HG02973 (cell line): ENCODE measurements at regions not wholly inside any gene's neighbourhood (a gene's known extent, or its start where the extent isn't known, plus 50 kb on each side); places are given as distances from the start of the nearest gene placed in this dataset.
A peak's percentile ranks its signal among the peaks of the same experiment; 100 is the strongest.

ENCODE experiments used
- ATAC-seq: cut with Tn5 transposase; IDR thresholded peaks from one replicate; pipeline ENCODE4 v1.9.1; 2021; ENCODE audit warnings: moderate library complexity; ENCODE audit not compliant: unreplicated experiment

DNA sequence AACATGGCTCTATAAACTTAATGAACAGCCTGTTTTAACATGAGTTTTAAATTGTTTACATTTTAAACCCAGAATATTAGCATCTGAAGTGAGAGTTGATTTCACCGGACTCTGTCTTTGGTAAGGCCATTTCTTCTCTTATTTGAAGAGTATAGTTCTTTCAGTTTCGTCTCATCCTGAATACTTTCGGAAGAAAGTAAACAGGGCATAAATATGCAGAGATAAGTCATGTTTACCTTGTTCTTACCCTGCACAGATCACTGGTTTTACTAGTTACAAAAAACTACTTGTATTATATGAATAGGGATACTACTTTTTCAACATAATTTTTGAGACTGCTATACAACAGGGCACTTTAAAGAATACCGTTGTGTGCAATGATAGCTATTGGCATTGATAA is 656.3 kb upstream of the ZNF608 start:
- ATAC-seq = no peak

DNA sequence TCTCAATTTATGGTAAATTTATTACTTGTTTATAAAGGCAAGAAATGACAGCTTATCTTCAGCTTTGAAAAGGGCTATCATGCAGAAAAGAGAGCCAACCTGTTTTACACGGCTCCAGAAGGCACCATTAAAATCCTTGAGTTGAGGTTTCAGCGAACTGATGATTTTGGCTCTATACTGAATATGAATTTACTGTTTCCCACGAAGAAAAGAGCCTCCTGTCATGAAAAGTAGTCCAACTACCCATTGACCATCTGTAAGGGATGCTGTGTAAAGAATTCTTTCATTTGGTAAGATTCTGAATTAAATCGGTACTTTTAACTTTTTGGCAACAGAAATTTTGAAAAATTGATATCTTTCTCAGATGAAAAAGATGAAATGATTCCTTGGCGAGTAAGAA is 657.6 kb upstream of the ZNF608 start:
- ATAC-seq = no peak

- peak; percentile 36 for ATAC-seq
Observed at GRCh38 chr5:125408448-125409233, 662.2 kb upstream of the ZNF608 start.

- ATAC-seq = no peak
Observed at GRCh38 chr5:125409234-125409860, 662.9 kb upstream of the ZNF608 start.

DNA sequence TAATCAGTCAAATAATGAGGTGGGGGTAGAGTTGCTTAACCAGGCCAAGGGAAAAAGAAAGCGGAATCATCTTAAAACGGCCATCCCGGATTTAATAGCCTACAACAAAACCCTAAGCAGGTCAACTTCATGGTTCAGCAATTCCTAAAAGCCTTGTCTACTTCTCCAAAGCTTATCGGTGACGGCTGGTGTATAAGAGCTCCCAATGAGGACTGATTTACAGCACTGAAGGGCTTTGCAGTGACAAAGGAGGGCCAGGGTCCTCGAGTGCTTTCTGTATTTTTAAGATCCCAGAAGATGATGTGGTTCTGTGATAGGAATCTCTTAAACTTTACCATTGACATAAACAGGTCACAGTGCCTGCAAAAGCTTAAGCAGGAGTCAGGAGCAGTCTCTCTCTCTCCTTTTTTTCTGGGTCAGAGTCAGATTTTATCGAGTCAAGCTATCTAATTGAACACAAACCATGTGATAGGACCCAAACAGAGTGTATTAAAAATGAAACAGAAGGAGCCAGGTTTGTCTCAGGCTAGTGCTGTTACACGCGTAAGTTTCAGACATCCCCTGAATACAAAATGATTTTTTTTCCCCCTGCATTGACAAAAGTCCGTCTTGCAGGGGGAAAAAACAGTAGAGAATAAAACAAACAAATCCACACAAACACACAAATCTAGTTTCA is 663.6 kb upstream of the ZNF608 start:
- ATAC-seq = no peak

GRCh38 chr5:125410537-125411070 is 664.2 kb upstream of the ZNF608 start:
- ATAC-seq = no peak

DNA sequence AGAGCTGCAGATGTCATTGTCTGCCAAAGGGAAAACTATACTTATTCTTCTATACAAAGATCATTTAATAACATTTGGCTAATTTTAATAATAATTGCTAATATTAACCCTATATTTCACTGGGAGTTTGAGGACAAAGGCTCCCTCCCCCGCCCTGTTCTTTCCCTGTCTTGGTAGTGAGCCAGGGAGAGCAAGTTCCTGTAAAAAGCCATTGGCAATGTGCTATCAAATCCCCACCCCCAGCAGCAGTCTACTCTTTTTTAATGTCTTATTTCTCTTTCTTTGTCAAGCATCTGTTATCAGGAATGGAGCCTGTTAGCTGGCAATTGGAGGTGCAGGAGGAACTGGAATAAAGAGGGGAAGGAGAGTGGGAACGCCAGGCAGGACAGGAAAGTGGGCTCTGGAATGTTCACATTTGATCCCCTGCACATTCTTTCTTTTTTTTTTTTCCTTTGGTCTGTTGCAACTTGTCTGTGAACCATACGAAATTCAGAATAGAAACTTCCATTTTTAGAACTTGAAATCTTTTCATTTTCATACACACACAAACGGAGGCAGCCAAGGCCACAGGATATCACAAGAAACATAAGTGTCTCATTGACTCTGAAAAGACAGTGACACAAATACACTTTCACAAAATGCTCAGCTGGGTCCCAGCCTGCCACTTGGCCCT is 664.8 kb upstream of the ZNF608 start:
- ATAC-seq = peak; percentile 41

DNA sequence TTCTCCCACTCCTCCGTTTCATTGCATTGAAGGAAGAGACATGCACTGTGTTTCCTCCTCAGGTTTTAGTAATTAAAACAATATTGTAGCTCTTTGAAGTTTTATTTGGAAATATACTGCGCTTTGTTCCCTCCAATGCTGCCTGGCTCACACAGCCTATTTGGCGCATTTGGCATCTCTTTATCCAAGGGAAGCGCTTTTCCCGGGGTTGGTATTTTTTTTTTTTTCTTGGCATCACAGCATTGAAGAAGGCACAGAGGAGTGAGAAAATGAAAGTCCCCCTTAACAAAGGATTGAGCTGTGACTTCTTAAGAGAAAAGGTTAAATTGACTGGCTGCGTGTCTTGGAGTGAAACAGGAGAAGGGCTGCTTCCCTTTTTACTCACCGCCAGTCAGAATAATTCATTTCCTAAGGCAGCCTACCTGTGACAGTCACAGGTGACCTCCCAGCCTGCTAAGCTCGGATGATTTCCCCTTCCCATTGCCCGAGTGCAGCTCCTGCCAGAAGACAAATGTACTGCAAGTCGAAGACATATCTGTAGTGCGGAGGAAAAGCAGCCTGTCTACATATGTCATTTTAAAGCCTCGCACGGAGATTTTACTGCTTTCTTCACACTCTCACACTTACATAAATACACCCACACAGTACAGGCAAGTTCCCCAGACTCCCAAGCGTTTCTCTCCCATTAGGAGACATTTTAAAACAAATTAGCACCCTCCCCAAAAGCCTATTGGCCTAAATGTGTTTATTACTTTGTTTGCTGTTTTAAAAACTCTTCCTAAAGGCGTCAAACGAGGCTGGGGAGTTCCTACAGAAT is 665.5 kb upstream of the ZNF608 start:
- ATAC-seq = peak; percentile 73

- ATAC-seq = peak; percentile 25
Observed at GRCh38 chr5:125412561-125413495, 666.4 kb upstream of the ZNF608 start.

DNA sequence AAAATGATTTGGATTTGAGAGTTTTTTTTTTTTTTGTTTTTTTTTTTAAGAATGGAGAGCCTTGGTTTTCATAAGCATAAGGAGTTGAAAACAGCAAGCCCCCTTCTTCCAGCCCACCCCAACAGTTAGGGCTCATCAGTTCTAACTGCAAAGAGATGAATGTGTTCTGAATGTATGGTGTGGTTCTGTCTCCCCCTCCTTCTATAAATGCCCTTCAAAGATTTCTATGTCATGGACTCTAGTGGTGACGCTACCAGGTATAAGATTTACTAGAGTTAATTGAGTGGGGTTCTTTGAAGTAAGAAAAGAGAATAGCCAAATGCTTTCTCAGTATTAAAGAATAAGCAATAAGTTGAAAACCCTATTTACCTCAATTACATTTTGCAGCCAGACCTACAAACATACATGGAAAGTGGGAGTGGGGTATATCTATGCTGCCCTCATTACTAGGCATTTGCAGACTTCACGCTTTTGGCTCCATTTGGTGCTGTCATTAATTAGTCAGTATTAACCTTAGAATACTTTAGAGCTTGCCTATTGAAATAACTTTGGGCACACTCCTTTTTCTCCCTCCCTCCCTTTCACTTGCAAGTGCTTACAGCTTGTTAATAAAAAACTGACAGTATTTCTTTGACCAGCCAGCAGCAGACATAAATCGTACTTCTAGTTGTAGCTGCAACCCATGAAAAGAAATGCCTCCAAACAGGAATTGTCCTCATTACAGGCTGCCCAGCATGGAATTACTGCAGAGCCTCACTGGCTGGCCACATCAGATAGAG is 667.2 kb upstream of the ZNF608 start:
- ATAC-seq = no peak

GRCh38 chr5:125415126-125415525 is 668.7 kb upstream of the ZNF608 start:
- ATAC-seq = no peak

DNA sequence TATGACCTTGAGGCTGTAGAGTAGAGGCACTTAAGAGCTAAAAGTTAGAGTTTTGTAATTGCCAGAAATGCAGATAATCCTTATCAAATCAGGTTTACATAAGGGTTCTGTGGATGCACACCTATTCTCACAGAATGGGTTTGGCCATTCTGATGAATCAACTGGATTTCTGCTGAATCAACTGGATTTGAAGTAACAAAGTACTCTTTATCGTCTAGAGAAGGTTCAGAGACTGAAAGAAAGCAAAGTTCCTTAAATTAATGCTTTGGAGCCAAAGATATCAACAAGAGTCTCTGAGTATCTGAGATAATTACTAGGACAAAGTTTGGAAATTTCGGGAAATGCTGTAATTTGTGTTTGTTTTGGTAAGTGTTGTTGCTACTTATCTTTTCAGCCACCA is 669.6 kb upstream of the ZNF608 start:
- ATAC-seq = no peak

DNA sequence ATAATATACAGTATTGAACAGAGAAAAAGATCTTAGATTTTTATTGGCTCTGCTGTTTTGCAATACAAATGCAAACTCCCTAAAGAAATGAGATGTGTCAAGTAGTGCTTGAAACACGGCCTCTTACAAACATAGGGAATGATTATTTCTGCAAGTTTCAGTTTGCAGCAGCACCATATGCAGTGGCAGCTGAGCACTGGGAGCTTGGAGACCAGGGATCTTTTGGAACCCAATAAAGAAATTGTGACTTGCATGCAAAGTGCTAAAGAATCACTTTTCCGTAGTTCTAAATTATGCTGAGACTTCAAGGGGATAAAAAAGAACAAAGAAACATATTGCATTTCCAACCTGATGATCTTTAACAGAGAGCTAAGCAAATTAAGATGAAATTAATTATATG is 674.6 kb upstream of the ZNF608 start:
- ATAC-seq = no peak

DNA sequence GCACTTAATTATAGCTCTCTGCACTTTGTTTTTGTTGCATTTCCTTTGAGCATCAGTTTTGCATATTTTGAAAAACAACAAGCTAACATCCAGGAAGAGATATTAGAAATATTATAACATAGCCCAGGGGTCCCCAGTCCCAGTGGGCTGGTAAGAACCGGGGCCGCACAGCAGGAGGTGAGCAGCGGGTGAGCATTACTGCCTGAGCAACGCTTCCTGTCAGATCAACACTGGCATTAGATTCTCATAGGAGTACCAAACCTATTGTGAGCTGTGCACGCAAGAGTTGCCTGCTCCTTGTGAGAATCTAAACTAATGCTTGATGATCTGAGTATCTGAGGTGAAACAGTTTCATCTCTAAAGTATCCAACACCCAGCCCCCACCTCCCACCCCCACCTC is 675.9 kb upstream of the ZNF608 start:
- no peak for ATAC-seq

DNA sequence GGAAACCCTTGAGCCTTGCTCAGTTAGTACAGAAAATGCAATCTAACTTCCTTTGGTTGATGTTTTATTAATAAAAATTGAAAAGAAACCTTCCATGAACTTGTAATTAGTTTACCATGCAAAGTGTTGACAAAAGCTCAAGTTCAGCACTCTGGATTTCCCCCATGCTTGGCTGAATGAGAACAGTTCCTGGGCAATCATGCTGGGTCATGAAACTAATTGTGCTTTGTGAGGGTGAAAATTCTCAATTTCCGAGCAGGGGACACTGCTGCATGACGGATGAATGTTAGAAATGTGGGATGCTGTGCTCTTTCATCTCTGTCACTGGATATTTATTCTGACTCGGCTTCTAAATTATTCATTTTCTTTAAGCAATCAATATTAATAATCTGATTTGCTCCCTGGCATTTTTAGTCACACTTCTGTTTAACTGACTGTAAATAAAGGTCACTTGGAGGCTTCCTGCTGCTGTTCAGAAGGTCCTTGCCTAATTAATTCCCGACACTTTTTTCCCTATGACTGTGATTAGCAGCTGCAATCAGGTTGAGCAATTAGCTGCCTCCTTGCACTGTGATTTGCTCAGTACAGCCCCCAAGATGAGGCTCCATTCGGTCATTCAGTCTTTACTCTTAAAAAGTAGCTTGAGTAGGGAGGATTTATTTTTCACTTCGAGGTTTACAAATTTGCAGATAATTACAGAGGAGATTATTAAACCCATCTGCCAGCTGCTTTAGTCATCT is 678.1 kb upstream of the ZNF608 start:
- ATAC-seq = no peak

- ATAC-seq = no peak
Observed at GRCh38 chr5:125429498-125429897, 683.1 kb upstream of the ZNF608 start.

GRCh38 chr5:125433457-125433856 is 687.0 kb upstream of the ZNF608 start:
- no peak for ATAC-seq

DNA sequence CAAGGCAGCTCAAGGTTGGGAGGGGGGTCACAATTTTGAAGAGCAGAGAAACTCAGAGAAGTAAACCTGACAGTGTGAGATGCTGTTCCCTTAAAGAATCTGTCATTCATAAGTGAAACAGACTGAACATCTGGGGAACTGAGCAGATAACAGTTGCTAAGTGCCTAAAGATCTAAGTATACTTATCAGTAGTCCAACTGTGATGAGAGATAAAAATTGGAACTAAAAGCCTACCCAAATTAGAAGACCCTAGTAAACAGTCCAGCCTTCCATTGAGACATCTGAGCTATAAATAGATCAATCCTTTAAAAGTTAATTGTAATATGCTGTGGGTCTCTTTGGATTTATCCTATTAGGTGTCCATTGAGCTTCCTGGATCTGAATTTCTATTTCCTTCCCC is 692.8 kb upstream of the ZNF608 start:
- ATAC-seq = no peak
